ENCODE measurements at regions not wholly inside any gene's neighbourhood (a gene's known extent, or its start where the extent isn't known, plus 50 kb on each side); places are given as distances from the start of the nearest gene placed in this dataset.

DNA sequence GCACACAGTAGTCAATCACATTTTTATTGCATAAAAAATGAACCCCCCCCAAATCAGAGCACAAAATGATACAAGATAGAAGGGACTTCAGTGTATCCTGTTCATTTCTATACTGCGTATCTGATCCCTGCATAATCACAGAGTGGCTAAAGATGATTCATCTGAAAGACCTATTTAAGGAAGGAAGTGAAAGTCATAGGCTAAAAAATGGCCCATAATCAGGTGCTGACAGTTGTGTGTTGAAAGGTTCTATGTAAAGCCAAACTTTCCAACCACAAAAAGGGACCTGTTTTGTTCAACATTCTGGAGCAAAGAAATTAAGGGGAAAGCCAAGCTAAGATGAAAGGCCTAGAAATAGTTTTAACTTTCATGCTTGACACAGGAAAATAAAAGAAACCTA is 147.8 kb upstream of the ATP2B1 start (continued):
- TF ChIP-seq NFYB (IDR thresholded peaks at IDR 0.05; ENCODE audit: insufficient read depth, low read depth, low read length) (no peak), RB1 (IDR thresholded peaks at IDR 0.05; ENCODE audit: borderline replicate concordance) (no peak), STAT3 (IDR thresholded peaks at IDR 0.05; ENCODE audit: low read depth, low read length) (peak; percentile 81; the same call in 1 of the 2 replicates), RAD51 (IDR thresholded peaks at IDR 0.05) (peak; percentile 57), RELA (IDR thresholded peaks at IDR 0.05; ENCODE audit: borderline replicate concordance, partially characterized antibody) (no peak), SRF (IDR thresholded peaks at IDR 0.05; ENCODE audit: low read depth in 2 of 2, low read length in 2 of 2) (no peak), KLF5 (IDR thresholded peaks at IDR 0.05; ENCODE audit: partially characterized antibody) (no peak), SREBF1 (IDR thresholded peaks at IDR 0.05; ENCODE audit: low read length) (no peak), FOS (IDR thresholded peaks at IDR 0.05; ENCODE audit: borderline replicate concordance, extremely low read depth, insufficient read length) (no peak), BHLHE40 (IDR thresholded peaks at IDR 0.05; ENCODE audit: borderline replicate concordance in 1 of 2, low read depth in 2 of 2, low read length in 1 of 2) (peak; percentile 84 to 86), POLR2AphosphoS2 (IDR thresholded peaks at IDR 0.05; ENCODE audit: low read depth, low read length) (no peak), GABPA (IDR thresholded peaks at IDR 0.05; ENCODE audit: low read depth) (0 out of 2 replicates have a peak, but pooled peaks have one; percentile 51), SMARCA5 (IDR thresholded peaks at IDR 0.05) (no peak), POU2F2 (IDR thresholded peaks at IDR 0.05; ENCODE audit: borderline replicate concordance, low read depth, low read length) (peak; percentile 93), CREB1 (IDR thresholded peaks at IDR 0.05; ENCODE audit: low read depth) (peak; percentile 45; the same call in 1 of the 2 replicates), ZNF217 (IDR thresholded peaks at IDR 0.05) (peak; percentile 94), SIN3A (IDR thresholded peaks at IDR 0.05; ENCODE audit: low read depth, low read length) (no peak), SREBF2 (IDR thresholded peaks at IDR 0.05; ENCODE audit: low read length) (no peak)
- TF ChIP-seq, protein P1, sequence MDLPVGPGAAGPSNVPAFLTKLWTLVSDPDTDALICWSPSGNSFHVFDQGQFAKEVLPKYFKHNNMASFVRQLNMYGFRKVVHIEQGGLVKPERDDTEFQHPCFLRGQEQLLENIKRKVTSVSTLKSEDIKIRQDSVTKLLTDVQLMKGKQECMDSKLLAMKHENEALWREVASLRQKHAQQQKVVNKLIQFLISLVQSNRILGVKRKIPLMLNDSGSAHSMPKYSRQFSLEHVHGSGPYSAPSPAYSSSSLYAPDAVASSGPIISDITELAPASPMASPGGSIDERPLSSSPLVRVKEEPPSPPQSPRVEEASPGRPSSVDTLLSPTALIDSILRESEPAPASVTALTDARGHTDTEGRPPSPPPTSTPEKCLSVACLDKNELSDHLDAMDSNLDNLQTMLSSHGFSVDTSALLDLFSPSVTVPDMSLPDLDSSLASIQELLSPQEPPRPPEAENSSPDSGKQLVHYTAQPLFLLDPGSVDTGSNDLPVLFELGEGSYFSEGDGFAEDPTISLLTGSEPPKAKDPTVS (IDR thresholded peaks at IDR 0.05; ENCODE audit: low read depth, low read length): no peak
- TF ChIP-seq, protein P2, sequence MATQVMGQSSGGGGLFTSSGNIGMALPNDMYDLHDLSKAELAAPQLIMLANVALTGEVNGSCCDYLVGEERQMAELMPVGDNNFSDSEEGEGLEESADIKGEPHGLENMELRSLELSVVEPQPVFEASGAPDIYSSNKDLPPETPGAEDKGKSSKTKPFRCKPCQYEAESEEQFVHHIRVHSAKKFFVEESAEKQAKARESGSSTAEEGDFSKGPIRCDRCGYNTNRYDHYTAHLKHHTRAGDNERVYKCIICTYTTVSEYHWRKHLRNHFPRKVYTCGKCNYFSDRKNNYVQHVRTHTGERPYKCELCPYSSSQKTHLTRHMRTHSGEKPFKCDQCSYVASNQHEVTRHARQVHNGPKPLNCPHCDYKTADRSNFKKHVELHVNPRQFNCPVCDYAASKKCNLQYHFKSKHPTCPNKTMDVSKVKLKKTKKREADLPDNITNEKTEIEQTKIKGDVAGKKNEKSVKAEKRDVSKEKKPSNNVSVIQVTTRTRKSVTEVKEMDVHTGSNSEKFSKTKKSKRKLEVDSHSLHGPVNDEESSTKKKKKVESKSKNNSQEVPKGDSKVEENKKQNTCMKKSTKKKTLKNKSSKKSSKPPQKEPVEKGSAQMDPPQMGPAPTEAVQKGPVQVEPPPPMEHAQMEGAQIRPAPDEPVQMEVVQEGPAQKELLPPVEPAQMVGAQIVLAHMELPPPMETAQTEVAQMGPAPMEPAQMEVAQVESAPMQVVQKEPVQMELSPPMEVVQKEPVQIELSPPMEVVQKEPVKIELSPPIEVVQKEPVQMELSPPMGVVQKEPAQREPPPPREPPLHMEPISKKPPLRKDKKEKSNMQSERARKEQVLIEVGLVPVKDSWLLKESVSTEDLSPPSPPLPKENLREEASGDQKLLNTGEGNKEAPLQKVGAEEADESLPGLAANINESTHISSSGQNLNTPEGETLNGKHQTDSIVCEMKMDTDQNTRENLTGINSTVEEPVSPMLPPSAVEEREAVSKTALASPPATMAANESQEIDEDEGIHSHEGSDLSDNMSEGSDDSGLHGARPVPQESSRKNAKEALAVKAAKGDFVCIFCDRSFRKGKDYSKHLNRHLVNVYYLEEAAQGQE (IDR thresholded peaks at IDR 0.05; ENCODE audit: low read depth, low read length): no peak
- TF ChIP-seq, protein P3, sequence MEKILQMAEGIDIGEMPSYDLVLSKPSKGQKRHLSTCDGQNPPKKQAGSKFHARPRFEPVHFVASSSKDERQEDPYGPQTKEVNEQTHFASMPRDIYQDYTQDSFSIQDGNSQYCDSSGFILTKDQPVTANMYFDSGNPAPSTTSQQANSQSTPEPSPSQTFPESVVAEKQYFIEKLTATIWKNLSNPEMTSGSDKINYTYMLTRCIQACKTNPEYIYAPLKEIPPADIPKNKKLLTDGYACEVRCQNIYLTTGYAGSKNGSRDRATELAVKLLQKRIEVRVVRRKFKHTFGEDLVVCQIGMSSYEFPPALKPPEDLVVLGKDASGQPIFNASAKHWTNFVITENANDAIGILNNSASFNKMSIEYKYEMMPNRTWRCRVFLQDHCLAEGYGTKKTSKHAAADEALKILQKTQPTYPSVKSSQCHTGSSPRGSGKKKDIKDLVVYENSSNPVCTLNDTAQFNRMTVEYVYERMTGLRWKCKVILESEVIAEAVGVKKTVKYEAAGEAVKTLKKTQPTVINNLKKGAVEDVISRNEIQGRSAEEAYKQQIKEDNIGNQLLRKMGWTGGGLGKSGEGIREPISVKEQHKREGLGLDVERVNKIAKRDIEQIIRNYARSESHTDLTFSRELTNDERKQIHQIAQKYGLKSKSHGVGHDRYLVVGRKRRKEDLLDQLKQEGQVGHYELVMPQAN (conservative IDR thresholded peaks at IDR 0.05): no peak; the same call in 1 of the 2 replicates
- TF ChIP-seq, protein P4, sequence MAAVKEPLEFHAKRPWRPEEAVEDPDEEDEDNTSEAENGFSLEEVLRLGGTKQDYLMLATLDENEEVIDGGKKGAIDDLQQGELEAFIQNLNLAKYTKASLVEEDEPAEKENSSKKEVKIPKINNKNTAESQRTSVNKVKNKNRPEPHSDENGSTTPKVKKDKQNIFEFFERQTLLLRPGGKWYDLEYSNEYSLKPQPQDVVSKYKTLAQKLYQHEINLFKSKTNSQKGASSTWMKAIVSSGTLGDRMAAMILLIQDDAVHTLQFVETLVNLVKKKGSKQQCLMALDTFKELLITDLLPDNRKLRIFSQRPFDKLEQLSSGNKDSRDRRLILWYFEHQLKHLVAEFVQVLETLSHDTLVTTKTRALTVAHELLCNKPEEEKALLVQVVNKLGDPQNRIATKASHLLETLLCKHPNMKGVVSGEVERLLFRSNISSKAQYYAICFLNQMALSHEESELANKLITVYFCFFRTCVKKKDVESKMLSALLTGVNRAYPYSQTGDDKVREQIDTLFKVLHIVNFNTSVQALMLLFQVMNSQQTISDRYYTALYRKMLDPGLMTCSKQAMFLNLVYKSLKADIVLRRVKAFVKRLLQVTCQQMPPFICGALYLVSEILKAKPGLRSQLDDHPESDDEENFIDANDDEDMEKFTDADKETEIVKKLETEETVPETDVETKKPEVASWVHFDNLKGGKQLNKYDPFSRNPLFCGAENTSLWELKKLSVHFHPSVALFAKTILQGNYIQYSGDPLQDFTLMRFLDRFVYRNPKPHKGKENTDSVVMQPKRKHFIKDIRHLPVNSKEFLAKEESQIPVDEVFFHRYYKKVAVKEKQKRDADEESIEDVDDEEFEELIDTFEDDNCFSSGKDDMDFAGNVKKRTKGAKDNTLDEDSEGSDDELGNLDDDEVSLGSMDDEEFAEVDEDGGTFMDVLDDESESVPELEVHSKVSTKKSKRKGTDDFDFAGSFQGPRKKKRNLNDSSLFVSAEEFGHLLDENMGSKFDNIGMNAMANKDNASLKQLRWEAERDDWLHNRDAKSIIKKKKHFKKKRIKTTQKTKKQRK (IDR thresholded peaks at IDR 0.05; ENCODE audit: low read depth, low read length): no peak

Data from GM12878 (cell line).